Activated B cell treated with CpG ODN at 0.5 μM for 24 hours (primary cell): ENCODE measurements at regions not wholly inside any gene's neighbourhood (a gene's known extent, or its start where the extent isn't known, plus 50 kb on each side); places are given as distances from the start of the nearest gene placed in this dataset.
"Not testable (repeated sequence)": the region's sequence is repeated elsewhere in the genome, so short reads cannot be mapped to it uniquely, and the experiment has no call there.

Experiments used
- ATAC-seq: fragments of 200-7000 bp; cut with Tn5 transposase; one replicate; pipeline ENCODE4 v1.10.0; 2021; ENCODE audit warnings: low read depth, mild to moderate bottlenecking, moderate library complexity
- CTCF ChIA-PET: fragments of 350-600 bp; sonication (Branson Sonifier 250); formaldehyde crosslinking; loops from one replicate; lab custom pipeline; 2021; ENCODE audit warnings: antibody characterized with exemption; lab: Charles Lee
- POLR2A ChIA-PET: fragments of 350-600 bp; sonication (Branson Sonifier 250); formaldehyde crosslinking; loops from one replicate; lab custom pipeline; 2021; ENCODE audit warnings: antibody characterized with exemption; lab: Charles Lee
- DNase-seq: peaks from one replicate; pipeline ENCODE4 v3.0.0; 2022
- H3K27ac Mint-ChIP-seq: one replicate; pipeline ENCODE4 v1.8.0; 2020; ENCODE audit warnings: mixed read lengths
- H3K27me3 Mint-ChIP-seq: one replicate; pipeline ENCODE4 v1.8.0; 2021; ENCODE audit warnings: mixed read lengths
- H3K36me3 Mint-ChIP-seq: one replicate; pipeline ENCODE4 v1.8.0; 2021; ENCODE audit warnings: low read depth, mixed read lengths
- H3K4me1 Mint-ChIP-seq: one replicate; pipeline ENCODE4 v1.8.0; 2021; ENCODE audit warnings: mixed read lengths
- H3K4me3 Mint-ChIP-seq: one replicate; pipeline ENCODE4 v1.8.0; 2020; ENCODE audit warnings: mild to moderate bottlenecking, mixed read lengths
- H3K9me3 Mint-ChIP-seq: one replicate; pipeline ENCODE4 v1.8.0; 2020; ENCODE audit warnings: mixed read lengths
- CTCF ChIP-seq: fragments of 200-600 bp; IDR thresholded peaks from one replicate; pipeline ENCODE4 v1.8.0; 2022; ENCODE audit warnings: antibody characterized with exemption, mild to moderate bottlenecking
- intact Hi-C: fragments of 100-400 bp; cut with micrococcal nuclease; formaldehyde crosslinking; loops from one replicate; pipeline ENCODE4 v1.15.1; 2024

GRCh38 chr2:54052825-54053718, 62.3 kb upstream of the ACYP2 start:
- ChIA-PET POLR2A (interaction anchor here (0.6 to 1.8 kb wide), 2 partner anchors 40 to 1098 kb away, joined by 6 to 7 read pairs; no protein-coding TSS in a partner anchor), CTCF (interaction anchor here (1.6 to 2.2 kb wide), 2 partner anchors 51 to 54 kb away, joined by 7 to 9 read pairs; no protein-coding TSS in a partner anchor)
- no peak for TF ChIP-seq CTCF
- no peak for ATAC-seq
- Mint-ChIP-seq H3K9me3 (peaks cover 11% of the 10 kb centered on the region), H3K4me3 (no peak overlapping the region), H3K36me3 (peaks cover 21% of the 10 kb centered on the region), H3K4me1 (peaks cover 41% of the 10 kb centered on the region), H3K27ac (peak overlapping the region; percentile 82), H3K27me3 (no peaks in the 10 kb centered on the region)
- no peak for DNase-seq
- intact Hi-C loops: no loop called here

- TF ChIP-seq CTCF: no peak
- Mint-ChIP-seq H3K4me1 (peaks cover 41% of the 10 kb centered on the region), H3K36me3 (peaks cover 21% of the 10 kb centered on the region), H3K9me3 (peaks cover 11% of the 10 kb centered on the region), H3K27me3 (no peaks in the 10 kb centered on the region), H3K4me3 (no peak overlapping the region), H3K27ac (no peak overlapping the region)
- ChIA-PET POLR2A (no interaction called here), CTCF (no interaction called here)
- DNase-seq (no peak), ATAC-seq (no peak)
- intact Hi-C loops: no loop called here
Observed at GRCh38 chr2:54050445-54050844, 65.0 kb upstream of the ACYP2 start.

- CTCF ChIA-PET: no interaction called here
- Mint-ChIP-seq H3K4me1 (peaks cover 36% of the 10 kb centered on the region), H3K36me3 (peaks cover 26% of the 10 kb centered on the region), H3K27me3 (no peaks in the 10 kb centered on the region), H3K27ac (no peak overlapping the region), H3K4me3 (no peak overlapping the region), H3K9me3 (peaks cover 10% of the 10 kb centered on the region)
- intact Hi-C loops: loop anchor here (5.0 kb wide), 1 partner anchor 37 kb away; no protein-coding TSS in a partner anchor
- POLR2A ChIA-PET: interaction anchor here (0.6 kb wide), 1 partner anchor 59 kb away, joined by 6 read pairs; no protein-coding TSS in a partner anchor
- DNase-seq (no peak), ATAC-seq (no peak)
- TF ChIP-seq CTCF: no peak
Observed at GRCh38 chr2:54049365-54049764, 66.0 kb upstream of the ACYP2 start.

- H3K9me3 Mint-ChIP-seq, H3K4me3 Mint-ChIP-seq, DNase-seq, POLR2A ChIA-PET, CTCF ChIA-PET, H3K27me3 Mint-ChIP-seq, H3K27ac Mint-ChIP-seq, ATAC-seq: not testable (repeated sequence)
- H3K4me1 Mint-ChIP-seq: peaks cover 32% of the 10 kb centered on the region
- H3K36me3 Mint-ChIP-seq: peaks cover 26% of the 10 kb centered on the region
- intact Hi-C loops: loop anchor here (5.0 kb wide), 1 partner anchor 37 kb away; no protein-coding TSS in a partner anchor
Observed at GRCh38 chr2:54048896-54049295, 66.5 kb upstream of the ACYP2 start.

- POLR2A ChIA-PET: no interaction called here
- DNase-seq (no peak), ATAC-seq (peak; percentile 34)
- Mint-ChIP-seq H3K4me1 (peaks cover 25% of the 10 kb centered on the region), H3K4me3 (no peak overlapping the region), H3K27ac (no peak overlapping the region), H3K27me3 (no peaks in the 10 kb centered on the region), H3K36me3 (peaks cover 19% of the 10 kb centered on the region), H3K9me3 (peaks cover 4% of the 10 kb centered on the region)
- CTCF ChIA-PET: no interaction called here
- intact Hi-C loops: loop anchor here (5.0 kb wide), 1 partner anchor 36 kb away; no protein-coding TSS in a partner anchor
- TF ChIP-seq CTCF: no peak
Observed at GRCh38 chr2:54048117-54048785, 67.2 kb upstream of the ACYP2 start.
